LNCaP clone FGC (cell line): ENCODE measurements at regions not wholly inside any gene's neighbourhood (a gene's known extent, or its start where the extent isn't known, plus 50 kb on each side); places are given as distances from the start of the nearest gene placed in this dataset.

ENCODE experiments used
- DNase-seq: peaks from one replicate; pipeline ENCODE4 v3.0.0-alpha.2; 2011; ENCODE audit warnings: low read depth
- H3K4me3 ChIP-seq: 2 replicates; pipeline ENCODE4 v1.5.1; 2011; ENCODE audit warnings: mild to moderate bottlenecking, low read depth, low read length, control low read depth
- TF ChIP-seq, protein P1 (sequence below): IDR thresholded peaks from 2 replicates; pipeline ENCODE4 v1.5.1; 2012; ENCODE audit warnings: mild to moderate bottlenecking; ENCODE audit not compliant: control insufficient read depth, insufficient read depth; ENCODE audit errors: extremely low read depth

DNA sequence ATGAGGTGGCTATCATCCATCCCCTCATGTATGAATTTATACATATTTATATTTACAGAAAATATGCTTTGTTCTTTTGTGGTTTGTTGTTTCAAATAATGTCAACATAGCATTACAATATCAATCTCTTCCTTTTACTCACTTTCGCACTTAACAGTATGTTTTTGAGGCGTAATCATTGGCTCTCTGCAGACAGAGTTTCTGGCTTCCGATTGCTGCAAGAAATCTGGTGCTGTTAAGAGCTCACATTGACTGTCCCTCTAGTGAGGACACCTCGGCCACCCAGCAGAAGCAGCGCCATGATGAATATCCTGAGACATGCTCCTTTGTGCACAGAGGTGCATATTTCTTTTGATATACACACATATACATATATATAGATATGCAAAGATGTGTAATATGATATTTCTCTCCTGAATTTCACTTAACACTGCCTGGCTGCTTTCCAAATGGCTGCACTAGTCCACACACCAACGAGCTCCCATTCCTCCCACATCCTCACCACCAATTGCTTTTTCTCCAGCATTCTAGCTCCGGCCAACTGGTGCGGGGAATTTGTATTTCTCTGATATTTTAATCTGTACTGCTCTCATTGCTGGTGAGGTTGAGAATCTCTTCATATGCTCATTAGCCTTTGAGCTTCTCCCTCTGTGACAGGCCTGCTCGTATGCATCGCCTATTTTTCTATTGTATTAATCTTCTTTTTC, 248.4 kb downstream of the SIPA1L2 start:
- TF ChIP-seq, protein P1, sequence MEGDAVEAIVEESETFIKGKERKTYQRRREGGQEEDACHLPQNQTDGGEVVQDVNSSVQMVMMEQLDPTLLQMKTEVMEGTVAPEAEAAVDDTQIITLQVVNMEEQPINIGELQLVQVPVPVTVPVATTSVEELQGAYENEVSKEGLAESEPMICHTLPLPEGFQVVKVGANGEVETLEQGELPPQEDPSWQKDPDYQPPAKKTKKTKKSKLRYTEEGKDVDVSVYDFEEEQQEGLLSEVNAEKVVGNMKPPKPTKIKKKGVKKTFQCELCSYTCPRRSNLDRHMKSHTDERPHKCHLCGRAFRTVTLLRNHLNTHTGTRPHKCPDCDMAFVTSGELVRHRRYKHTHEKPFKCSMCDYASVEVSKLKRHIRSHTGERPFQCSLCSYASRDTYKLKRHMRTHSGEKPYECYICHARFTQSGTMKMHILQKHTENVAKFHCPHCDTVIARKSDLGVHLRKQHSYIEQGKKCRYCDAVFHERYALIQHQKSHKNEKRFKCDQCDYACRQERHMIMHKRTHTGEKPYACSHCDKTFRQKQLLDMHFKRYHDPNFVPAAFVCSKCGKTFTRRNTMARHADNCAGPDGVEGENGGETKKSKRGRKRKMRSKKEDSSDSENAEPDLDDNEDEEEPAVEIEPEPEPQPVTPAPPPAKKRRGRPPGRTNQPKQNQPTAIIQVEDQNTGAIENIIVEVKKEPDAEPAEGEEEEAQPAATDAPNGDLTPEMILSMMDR = no peak
- no peak for DNase-seq
- H3K4me3 ChIP-seq = no peak overlapping the region

DNA sequence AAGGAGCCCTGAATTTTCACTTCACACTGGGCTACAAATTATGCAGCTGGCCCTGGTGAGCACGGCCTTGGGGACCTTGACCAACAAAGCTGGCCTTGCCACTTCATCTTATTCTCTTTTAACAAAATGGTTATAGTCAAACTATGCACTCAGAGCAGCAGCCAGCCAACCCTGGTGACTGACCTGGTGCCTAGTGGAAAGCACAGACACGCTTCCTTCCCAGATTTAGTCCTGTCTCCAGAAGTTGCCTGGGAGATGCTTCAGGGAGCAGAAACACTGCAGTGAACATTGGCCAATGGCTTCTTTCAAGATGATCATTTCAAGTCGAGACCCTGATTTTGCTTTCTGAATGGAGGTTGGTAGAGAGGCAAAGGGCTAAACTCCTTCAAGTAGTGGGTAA, 249.3 kb downstream of the SIPA1L2 start:
- DNase-seq = no peak
- H3K4me3 ChIP-seq = no peak overlapping the region
- TF ChIP-seq, protein P1 = no peak

DNA sequence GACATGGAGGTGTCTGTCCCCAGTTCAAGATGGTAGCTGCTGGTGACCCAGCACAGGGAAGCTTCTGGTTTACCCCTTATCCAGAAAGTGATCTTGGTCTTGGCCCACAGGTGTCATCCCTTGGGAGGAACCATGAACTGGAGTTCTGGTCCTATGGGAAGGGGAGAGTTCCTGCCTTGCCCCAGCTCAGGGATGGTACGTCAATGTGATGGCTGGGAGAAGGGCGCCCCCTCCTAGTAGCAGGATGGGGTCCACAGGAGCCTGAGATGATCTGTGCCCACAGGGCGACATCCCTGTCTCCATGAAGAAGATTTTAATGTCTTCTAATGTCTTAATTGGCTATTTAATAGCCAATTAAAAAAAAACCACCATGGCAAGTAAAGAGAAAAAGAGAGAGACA, 249.8 kb downstream of the SIPA1L2 start:
- H3K4me3 ChIP-seq = no peak overlapping the region

DNA sequence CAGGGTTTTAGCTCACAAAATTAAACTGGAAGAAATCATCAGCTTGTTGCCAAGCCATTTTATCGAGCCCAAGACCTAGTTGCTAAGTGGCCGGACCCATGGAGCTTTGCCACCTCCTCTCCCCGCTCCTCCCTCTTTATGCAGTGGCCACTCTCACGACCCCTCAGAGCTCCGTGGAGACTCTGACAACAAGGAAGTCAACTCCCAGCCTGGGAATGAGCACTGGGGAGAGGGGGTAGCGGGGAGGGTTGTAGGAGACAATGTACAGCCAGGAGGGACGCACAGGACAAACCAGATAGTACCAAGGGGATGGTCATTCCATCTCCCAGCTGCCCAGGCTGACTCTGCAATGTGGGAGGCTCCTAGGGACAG, 250.9 kb downstream of the SIPA1L2 start:
- TF ChIP-seq, protein P1 = no peak
- DNase-seq = no peak

More for the DNA sequence above, 249.8 kb downstream of the SIPA1L2 start:
- DNase-seq = no peak
- TF ChIP-seq, protein P1 = no peak

DNA sequence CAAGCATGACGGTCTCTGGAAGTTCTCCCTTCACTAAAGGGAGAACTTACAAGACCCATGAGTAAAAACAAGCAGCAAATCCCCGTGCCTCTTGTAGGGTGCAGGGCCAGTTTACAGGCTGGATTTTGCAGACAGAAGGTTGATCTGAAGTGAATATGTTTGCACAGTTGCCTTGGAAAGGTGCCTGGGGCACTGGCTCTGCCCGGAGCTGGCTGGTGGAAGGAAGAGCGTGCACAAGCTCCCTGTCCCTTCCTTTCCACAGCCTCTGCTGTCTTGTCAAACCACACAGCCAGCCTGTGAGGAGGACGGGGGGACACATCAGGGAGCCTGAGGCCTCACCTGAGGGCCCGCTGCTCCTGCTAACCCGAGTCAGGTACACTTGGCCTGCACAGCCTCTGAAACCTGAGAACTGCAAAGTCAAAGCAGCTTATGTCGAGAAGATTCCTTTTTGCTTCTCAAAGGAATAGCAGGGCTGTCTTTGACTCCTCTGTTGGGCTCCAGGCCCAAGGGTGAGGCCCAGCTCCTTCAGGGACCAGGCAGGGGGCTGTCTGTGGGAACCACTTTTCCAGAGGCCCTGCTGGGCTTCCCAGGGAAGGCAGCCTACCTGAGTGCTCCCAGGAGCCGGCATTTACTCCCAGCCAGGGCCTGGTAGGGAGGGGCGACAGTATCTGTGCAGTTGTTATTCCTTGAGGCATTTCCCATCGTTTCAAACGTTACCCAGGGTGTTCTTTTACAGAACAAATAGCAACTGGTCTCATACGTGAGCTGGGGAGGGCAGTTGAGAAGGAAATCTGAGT, 251.5 kb downstream of the SIPA1L2 start:
- no peak overlapping the region for H3K4me3 ChIP-seq
- TF ChIP-seq, protein P1 = no peak
- DNase-seq = peak; percentile 76

More for the DNA sequence above, 250.9 kb downstream of the SIPA1L2 start:
- H3K4me3 ChIP-seq = no peak overlapping the region

DNA sequence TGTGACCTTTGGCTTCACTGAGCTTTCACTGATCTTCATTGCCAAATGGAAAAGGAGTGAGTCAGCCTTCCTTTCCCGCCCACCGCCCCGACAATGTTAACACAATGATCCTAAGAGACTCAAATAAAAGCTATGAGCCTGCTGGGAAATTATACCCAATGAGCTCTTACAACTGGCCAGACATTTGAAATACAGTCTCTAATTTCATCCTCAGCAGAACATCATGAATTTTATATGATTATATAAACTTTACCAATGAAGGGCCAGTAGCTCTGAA, 252.5 kb downstream of the SIPA1L2 start:
- TF ChIP-seq, protein P1 = no peak
- H3K4me3 ChIP-seq = no peak overlapping the region
- DNase-seq = no peak
